Loucy (cell line): ENCODE measurements at regions not wholly inside any gene's neighbourhood (a gene's known extent, or its start where the extent isn't known, plus 50 kb on each side); places are given as distances from the start of the nearest gene placed in this dataset.

ENCODE experiments used
- EZH2phosphoT487 ChIP-seq: fragments of 200-600 bp; IDR thresholded peaks from 2 replicates; pipeline ENCODE4 v1.6.1; 2018; ENCODE audit warnings: antibody characterized with exemption, mild to moderate bottlenecking, moderate library complexity, borderline replicate concordance
- TF ChIP-seq, protein P1 (sequence below): fragments of 200-600 bp; sonication (generic); conservative IDR thresholded peaks from 2 replicates; pipeline ENCODE4 v1.5.1; 2014; ENCODE audit warnings: mild to moderate bottlenecking, antibody characterized with exemption, low read length

GRCh38 chr3:105170423-105170822 lies 196.3 kb upstream of the ALCAM start:
- TF ChIP-seq, protein P1, sequence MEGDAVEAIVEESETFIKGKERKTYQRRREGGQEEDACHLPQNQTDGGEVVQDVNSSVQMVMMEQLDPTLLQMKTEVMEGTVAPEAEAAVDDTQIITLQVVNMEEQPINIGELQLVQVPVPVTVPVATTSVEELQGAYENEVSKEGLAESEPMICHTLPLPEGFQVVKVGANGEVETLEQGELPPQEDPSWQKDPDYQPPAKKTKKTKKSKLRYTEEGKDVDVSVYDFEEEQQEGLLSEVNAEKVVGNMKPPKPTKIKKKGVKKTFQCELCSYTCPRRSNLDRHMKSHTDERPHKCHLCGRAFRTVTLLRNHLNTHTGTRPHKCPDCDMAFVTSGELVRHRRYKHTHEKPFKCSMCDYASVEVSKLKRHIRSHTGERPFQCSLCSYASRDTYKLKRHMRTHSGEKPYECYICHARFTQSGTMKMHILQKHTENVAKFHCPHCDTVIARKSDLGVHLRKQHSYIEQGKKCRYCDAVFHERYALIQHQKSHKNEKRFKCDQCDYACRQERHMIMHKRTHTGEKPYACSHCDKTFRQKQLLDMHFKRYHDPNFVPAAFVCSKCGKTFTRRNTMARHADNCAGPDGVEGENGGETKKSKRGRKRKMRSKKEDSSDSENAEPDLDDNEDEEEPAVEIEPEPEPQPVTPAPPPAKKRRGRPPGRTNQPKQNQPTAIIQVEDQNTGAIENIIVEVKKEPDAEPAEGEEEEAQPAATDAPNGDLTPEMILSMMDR = no peak
- no peak for TF ChIP-seq EZH2phosphoT487
